Activated T-cell treated with anti-CD3 and anti-CD28 coated beads for 24 hours (primary cell): ENCODE measurements at regions not wholly inside any gene's neighbourhood (a gene's known extent, or its start where the extent isn't known, plus 50 kb on each side); places are given as distances from the start of the nearest gene placed in this dataset.
"Not testable (repeated sequence)": the region's sequence is repeated elsewhere in the genome, so short reads cannot be mapped to it uniquely, and the experiment has no call there.

ENCODE experiments used
- DNase-seq: peaks from one replicate; pipeline ENCODE4 v3.0.0-alpha.2; 2020; ENCODE audit warnings: low read depth

GRCh38 chr2:105537466-105537865, 138.6 kb upstream of the FHL2 start:
- DNase-seq: no peak

- no peak for DNase-seq
Measured at GRCh38 chr2:105536175-105536574, 137.3 kb upstream of the FHL2 start.

GRCh38 chr2:105529258-105529657, 130.4 kb upstream of the FHL2 start:
- DNase-seq: not testable (repeated sequence)

- DNase-seq: no peak
Measured at GRCh38 chr2:105526000-105526925, 127.4 kb upstream of the FHL2 start.

GRCh38 chr2:105525201-105525600, 126.3 kb upstream of the FHL2 start:
- DNase-seq: no peak

- no peak for DNase-seq
Measured at GRCh38 chr2:105522645-105523044, 123.8 kb upstream of the FHL2 start.

GRCh38 chr2:105521616-105522015, 122.8 kb upstream of the FHL2 start:
- DNase-seq: no peak

- DNase-seq: no peak
Measured at GRCh38 chr2:105521176-105521575, 122.3 kb upstream of the FHL2 start.

- DNase-seq: no peak
Measured at GRCh38 chr2:105519516-105519915, 120.7 kb upstream of the FHL2 start.

GRCh38 chr2:105518897-105519296, 120.0 kb upstream of the FHL2 start:
- no peak for DNase-seq

GRCh38 chr2:105517814-105518705, 119.2 kb upstream of the FHL2 start:
- DNase-seq: no peak

GRCh38 chr2:105515581-105516415, 116.9 kb upstream of the FHL2 start:
- no peak for DNase-seq

GRCh38 chr2:105514576-105514975, 115.7 kb upstream of the FHL2 start:
- no peak for DNase-seq

GRCh38 chr2:105510761-105511528, 112.1 kb upstream of the FHL2 start:
- no peak for DNase-seq

GRCh38 chr2:105509269-105510086, 110.6 kb upstream of the FHL2 start:
- DNase-seq: no peak

- not testable (repeated sequence) for DNase-seq
Measured at GRCh38 chr2:105506860-105507259, 108.0 kb upstream of the FHL2 start.

GRCh38 chr2:105504459-105504858, 105.6 kb upstream of the FHL2 start:
- no peak for DNase-seq

- DNase-seq: no peak
Measured at GRCh38 chr2:105502625-105503334, 103.9 kb upstream of the FHL2 start.

- DNase-seq: no peak
Measured at GRCh38 chr2:105498281-105498846, 99.5 kb upstream of the FHL2 start.
